ENCODE measurements at regions not wholly inside any gene's neighbourhood (a gene's known extent, or its start where the extent isn't known, plus 50 kb on each side); places are given as distances from the start of the nearest gene placed in this dataset.

GRCh38 chr13:94896238-94896637 lies 183.9 kb upstream of the SOX21 start:
- intact Hi-C loops (cut with micrococcal nuclease) = no loop called here
- Histone ChIP-seq H3K4me3 (no peak overlapping the region), H3K36me3 (no peaks in the 10 kb centered on the region), H3K9me3 (replicated peaks) (no peaks in the 10 kb centered on the region), H3K27ac (replicated peaks) (no peak overlapping the region), H3K27me3 (ENCODE audit: low read depth) (no peaks in the 10 kb centered on the region), H3K4me1 (no peaks in the 10 kb centered on the region)
- TF ChIP-seq CTCF (IDR thresholded peaks at IDR 0.05; ENCODE audit: borderline replicate concordance) = no peak
- no peak for DNase-seq

DNA sequence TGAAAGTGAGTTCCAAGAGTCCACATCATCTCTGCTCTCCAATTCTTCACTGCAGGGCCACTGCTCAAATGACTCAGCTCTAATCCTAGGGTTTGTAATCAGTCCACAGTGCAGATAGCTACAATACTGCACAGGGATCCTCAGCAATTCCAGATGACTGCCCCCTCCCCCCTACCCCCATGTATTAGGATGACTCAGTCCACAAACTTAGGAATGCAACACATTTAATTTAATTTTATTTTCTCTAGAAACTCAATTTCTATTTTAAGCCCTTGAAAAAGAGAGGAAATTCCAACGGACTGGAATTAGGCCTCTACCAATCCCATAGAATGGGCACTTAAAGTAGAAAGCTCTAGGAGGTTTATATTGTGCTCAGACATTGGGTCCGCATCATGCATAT lies 173.8 kb upstream of the SOX21 start:
- Histone ChIP-seq H3K27ac (replicated peaks) (no peak overlapping the region), H3K9me3 (replicated peaks) (no peaks in the 10 kb centered on the region), H3K4me1 (no peaks in the 10 kb centered on the region), H3K27me3 (ENCODE audit: low read depth) (peaks cover 10% of the 10 kb centered on the region), H3K4me3 (no peak overlapping the region), H3K36me3 (no peaks in the 10 kb centered on the region)
- DNase-seq = no peak
- TF ChIP-seq CTCF (IDR thresholded peaks at IDR 0.05; ENCODE audit: borderline replicate concordance) = no peak
- intact Hi-C loops (cut with micrococcal nuclease) = no loop called here

DNA sequence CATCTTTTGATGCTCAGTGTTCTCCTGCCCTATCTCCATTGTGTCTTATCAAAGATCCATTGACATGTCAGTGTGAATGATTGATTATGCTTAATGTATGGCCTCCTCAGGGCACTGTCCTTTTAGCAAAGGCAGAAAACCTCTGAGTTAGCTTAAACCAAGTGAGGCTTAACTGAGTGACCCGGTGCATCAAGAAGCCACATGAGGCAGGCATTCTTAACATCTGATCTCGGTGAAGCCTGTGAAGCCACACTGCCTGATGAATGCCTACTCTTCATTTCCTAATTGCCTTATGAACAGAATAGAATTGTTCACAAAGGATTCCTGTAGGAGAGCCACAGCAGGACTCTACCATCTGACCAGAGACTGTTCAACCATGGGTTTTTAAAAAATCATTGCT lies 168.1 kb upstream of the SOX21 start:
- intact Hi-C loops (cut with micrococcal nuclease) = no loop called here
- DNase-seq = no peak

DNA sequence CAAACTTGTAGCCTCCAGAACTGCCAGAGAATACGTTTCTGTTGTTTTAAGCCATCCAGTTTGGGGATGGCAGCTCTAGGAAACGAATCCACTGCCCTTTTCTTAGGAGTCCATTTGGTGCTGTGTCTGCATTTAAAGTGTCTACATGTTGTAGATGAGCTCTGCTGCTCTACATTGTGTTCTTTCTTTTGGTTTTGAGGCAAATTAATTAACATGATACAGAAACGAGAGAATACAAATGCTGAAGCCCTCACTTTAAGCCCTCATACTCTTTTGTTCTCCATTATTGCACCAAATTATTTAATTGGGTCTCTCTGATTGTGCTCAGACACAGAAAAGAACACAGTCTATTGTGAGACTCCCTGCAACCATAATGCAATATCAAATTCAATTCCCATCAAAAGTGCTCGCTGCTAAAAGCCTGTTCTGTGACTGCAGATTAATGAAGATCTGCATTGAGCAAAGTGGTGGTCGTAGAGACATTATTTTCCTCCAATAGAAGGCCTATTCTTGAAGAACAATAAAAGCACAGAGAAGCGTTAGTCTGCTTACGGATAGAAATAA lies 166.3 kb upstream of the SOX21 start:
- no peak for DNase-seq
- H3K27ac ChIP-seq (replicated peaks) = no peak overlapping the region
- peaks cover 8% of the 10 kb centered on the region for H3K27me3 ChIP-seq (ENCODE audit: low read depth)
- TF ChIP-seq CTCF (IDR thresholded peaks at IDR 0.05; ENCODE audit: borderline replicate concordance) = no peak
- H3K4me3 ChIP-seq = no peak overlapping the region
- H3K9me3 ChIP-seq (replicated peaks) = peaks cover 15% of the 10 kb centered on the region
- H3K4me1 ChIP-seq = no peaks in the 10 kb centered on the region
- intact Hi-C loops (cut with micrococcal nuclease) = no loop called here
- no peaks in the 10 kb centered on the region for H3K36me3 ChIP-seq

More for the DNA sequence above, 168.1 kb upstream of the SOX21 start:
- H3K9me3 ChIP-seq (replicated peaks) = peaks cover 15% of the 10 kb centered on the region
- no peak overlapping the region for H3K27ac ChIP-seq (replicated peaks)
- H3K4me3 ChIP-seq = no peak overlapping the region
- TF ChIP-seq CTCF (IDR thresholded peaks at IDR 0.05; ENCODE audit: borderline replicate concordance) = no peak
- H3K4me1 ChIP-seq = no peaks in the 10 kb centered on the region
- peaks cover 10% of the 10 kb centered on the region for H3K27me3 ChIP-seq (ENCODE audit: low read depth)
- no peaks in the 10 kb centered on the region for H3K36me3 ChIP-seq

DNA sequence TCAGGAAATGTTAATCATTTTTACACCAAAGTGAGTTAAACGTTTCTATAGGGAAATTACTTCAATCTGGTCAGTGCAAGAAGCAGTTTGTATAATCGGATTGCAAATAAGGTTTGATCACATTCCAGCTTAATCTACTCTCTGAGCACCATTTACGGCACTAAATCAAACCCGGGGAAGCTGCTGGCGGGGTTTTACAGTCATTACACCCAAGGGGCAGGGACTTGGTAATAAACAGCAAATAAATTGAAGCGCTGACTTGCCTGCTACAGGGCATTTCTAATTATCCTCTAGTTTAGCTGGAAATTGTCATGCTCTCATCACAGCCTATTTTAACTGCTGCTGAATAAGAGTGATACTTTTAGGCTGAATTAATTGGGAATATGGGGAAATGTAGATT lies 152.1 kb upstream of the SOX21 start:
- DNase-seq = no peak
- Histone ChIP-seq H3K27me3 (ENCODE audit: low read depth) (peaks cover 15% of the 10 kb centered on the region), H3K4me3 (no peak overlapping the region), H3K27ac (replicated peaks) (no peak overlapping the region), H3K4me1 (peaks cover 2% of the 10 kb centered on the region), H3K9me3 (replicated peaks) (no peaks in the 10 kb centered on the region), H3K36me3 (no peaks in the 10 kb centered on the region)
- intact Hi-C loops (cut with micrococcal nuclease) = no loop called here
- no peak for TF ChIP-seq CTCF (IDR thresholded peaks at IDR 0.05; ENCODE audit: borderline replicate concordance)
